ENCODE measurements at regions not wholly inside any gene's neighbourhood (a gene's known extent, or its start where the extent isn't known, plus 50 kb on each side); places are given as distances from the start of the nearest gene placed in this dataset.

GRCh38 chr18:78612318-78612717, 367.3 kb upstream of the SALL3 start:
- DNase-seq = no peak

- DNase-seq = no peak
Measured at GRCh38 chr18:78612801-78613200, 366.8 kb upstream of the SALL3 start.

GRCh38 chr18:78618726-78619125, 360.9 kb upstream of the SALL3 start:
- no peak for DNase-seq

DNA sequence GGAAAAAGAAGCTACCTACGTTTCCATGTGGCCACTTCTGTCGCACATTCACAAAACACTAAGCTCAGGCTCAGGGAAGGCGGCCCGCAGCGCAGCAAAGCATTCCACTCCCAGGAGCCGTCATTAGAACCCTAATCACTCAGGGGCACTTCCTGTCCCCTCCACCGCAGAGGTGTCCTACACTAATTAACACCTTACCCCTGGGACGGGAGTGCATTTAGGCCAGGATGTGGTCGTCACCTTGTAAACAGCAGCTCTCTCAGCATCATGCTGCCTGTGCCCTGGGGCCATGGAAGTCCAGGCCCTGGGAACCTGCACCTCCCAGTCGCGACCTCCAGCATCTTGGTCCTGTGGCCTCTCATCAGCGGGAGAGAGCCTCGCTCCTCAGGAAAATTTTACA, 359.8 kb upstream of the SALL3 start:
- no peak for DNase-seq

GRCh38 chr18:78620326-78620725, 359.3 kb upstream of the SALL3 start:
- no peak for DNase-seq

- no peak for DNase-seq
Measured at GRCh38 chr18:78621141-78621755, 358.4 kb upstream of the SALL3 start.

- no peak for DNase-seq
Measured at GRCh38 chr18:78622251-78622906, 357.2 kb upstream of the SALL3 start.

DNA sequence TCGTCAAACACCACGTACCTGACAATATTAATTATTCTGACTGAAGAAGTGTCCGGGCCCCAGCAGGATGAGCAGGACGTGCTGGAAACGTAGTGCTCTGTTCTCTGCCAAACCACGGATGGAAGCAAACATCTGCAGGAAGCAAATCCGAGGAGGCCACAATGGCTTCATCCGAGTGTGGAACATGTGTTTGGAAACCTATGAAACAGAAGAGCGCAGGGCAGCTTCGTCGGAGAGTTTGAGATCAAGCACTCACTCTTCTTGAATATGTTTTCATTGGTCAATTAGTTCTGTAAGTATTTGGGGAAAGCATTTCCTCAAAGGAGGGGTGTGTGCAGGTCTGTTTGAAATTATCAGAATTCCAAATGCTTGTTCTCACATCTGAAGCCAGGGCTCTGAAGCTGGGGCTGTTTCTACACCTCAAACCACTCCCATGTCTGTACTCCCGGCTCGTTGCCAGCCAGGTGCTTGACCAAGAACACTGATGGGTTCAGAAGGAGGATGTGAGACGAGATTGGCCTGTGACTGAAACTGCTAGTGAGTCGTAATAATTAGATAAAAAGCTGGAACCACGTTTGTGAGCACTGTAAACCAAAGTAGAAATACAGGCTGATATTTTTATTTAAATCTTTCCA, 356.6 kb upstream of the SALL3 start:
- DNase-seq = no peak

DNA sequence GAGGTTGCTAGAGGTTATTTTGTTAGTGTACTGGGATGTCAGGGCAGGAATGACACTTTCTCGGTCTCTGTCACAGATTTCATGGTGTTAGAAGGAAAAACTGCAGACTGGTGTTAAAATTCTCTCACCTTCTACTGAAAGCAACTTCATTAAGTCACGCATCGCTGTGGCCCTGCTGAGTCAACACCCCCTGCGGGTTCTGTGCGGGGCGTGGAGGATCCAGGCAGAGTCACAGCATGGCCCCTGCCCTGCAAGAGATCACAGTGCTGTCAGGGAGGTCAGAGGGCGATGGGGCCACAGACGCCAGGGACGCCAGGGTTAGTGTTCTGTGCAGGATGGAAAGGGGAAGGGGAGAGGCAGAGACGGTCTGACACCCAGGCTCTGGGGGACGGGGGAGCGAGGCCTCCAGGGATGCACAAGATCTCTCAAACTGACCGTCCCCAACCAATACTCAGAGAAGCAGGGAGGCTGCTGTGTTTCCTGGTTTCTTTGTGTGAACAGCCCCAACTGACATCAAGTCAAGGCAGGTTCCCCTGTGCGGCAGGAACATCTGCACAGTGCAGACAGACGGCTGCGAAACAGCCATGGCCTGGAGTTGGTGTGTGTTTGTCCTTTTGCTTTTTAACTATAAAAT, 354.9 kb upstream of the SALL3 start:
- DNase-seq = no peak

- DNase-seq = no peak
Measured at GRCh38 chr18:78625847-78626246, 353.8 kb upstream of the SALL3 start.

DNA sequence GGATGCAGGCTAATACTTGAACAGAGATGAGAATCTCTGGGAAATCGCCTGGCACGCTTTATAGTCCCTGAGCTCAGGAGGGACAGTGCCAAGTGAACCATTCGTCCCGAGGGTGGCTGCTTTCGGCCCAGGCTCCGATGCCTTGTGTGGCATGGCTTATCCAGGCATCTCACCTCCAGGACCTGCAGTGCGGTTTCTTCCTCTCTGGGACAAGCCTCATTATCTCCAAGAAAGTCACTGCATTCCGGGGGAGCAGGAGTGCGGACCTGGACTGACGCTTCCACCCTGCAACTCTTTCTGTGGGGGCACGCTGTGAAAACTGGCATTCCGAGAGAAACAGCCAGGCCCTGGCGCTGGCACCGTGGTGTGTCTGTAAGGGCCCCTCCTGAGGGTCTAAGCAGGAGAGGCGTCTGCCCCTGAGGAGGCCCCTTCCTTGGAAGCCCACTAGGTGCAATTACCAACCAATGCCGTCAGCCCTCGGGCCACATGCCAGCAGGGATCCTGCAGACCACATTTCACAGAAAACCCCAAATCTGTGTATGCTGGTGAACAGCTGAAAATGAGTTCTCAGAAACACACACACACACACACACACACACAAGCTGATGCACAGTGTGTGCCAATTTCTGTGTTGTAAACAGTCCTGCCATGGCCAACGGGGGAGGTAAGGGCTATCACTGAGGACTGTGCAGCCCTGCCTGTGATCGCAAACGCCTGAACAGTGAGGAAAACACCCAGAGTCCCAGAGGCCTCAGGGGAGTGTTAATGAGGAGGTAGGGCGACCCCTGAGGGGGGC, 351.9 kb upstream of the SALL3 start:
- DNase-seq = no peak

GRCh38 chr18:78629426-78629825, 350.2 kb upstream of the SALL3 start:
- no peak for DNase-seq

DNA sequence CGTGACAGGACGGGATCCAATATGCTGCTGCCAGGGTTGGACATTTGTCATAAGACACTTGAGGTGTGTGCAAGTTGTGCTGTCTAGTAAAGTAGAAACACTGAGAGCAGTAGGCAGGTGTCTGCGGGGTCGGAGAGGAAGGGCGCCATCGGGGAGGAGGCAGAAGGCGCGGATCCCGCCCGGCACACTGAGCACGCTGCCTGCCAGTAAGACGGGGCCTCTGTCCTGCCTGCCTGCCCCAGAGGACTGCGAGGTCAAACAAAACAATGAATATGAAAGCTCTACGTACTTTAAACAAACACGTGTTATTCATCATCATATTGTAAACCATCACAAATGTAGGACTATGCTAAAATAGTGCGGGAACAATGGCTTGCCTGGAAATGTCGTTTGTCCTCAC, 349.3 kb upstream of the SALL3 start:
- DNase-seq = no peak

- no peak for DNase-seq
Measured at GRCh38 chr18:78630981-78631510, 348.6 kb upstream of the SALL3 start.

GRCh38 chr18:78632111-78632541, 347.5 kb upstream of the SALL3 start:
- no peak for DNase-seq

DNA sequence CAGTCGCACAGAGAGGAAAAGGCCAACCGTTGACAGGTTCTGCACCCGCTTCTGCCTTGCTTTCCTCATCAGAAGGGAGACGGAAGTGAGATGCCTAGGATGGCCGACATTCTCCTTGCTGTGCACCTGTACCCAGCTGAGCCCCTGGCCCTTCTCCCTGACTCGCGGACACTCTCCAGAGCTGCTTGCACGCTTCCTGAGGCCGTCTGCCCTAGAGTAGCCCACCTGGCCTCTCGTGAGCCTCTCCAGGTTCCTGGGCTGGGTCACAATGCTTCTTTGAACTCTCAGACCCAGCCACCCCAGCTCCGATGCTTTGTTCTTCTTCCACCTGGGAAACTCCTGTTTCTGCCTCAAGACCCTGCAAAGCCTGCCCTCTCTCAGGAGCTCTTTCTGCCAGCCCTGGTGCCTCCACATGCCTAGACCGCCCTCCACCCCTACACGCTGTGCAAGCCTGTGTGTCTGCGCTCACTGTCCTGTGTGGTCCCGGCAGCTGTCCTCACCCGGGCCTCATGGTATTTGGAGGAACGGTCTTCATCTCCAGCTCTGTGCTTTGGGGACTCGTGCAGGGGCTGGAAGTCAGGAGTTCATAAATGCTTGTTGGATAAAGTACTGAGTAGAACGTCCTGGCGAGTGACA, 345.4 kb upstream of the SALL3 start:
- no peak for DNase-seq

DNA sequence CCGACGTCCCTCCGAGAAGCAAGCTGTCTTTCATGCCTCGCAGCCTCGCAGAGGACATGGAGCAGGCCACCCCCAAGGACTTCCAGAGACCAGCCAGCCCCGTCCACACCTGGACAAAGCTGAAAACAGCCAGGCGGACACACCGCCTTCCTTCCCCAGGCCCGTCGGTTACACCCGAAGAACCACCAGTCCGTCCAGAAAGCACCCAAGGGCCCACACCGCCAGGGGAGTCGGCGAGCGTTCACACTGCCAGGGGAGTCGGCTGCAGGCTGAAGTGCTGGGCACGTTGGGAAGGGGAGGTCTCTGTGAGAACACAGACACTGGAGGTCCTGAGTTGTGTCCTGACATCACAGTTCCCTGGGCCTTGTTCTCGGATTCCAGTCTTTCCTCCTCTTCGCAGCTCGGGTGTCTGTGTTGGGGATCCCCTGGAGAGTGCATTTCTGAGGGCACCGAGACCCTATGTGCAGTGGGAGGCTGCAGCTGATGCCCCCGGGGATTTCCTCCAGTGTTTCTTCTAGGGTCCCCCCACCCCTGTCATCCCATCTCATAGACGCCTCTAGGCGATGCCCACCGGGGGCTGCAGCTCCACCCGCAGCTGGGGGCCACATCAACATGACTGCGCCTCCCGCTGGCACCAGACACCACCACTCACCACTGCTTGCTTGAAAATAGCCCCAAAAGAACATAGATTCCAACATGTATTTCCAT, 344.4 kb upstream of the SALL3 start:
- DNase-seq = no peak

DNA sequence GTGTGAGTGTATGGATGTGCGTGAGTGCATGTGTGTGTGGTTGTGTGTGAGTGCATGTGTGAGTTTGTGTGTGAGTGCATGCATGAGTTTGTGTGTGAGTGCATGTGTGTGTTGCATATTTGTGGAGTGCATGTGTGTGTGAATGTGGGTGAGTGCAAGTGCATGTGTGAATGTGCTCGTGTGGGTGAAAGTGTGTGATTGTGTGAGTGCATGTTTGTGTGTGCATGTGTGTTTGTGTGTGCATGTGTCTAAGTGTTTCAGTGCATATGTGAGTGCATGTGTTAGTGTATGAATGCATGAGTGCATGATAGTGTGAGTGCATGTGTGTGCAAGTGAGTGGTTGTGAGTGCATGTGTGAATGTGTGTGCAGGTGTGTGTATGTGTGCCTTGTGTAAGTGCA, 343.4 kb upstream of the SALL3 start:
- DNase-seq = no peak

GRCh38 chr18:78637442-78638402, 341.9 kb upstream of the SALL3 start:
- no peak for DNase-seq
